ENCODE measurements at regions not wholly inside any gene's neighbourhood (a gene's known extent, or its start where the extent isn't known, plus 50 kb on each side); places are given as distances from the start of the nearest gene placed in this dataset.

DNA sequence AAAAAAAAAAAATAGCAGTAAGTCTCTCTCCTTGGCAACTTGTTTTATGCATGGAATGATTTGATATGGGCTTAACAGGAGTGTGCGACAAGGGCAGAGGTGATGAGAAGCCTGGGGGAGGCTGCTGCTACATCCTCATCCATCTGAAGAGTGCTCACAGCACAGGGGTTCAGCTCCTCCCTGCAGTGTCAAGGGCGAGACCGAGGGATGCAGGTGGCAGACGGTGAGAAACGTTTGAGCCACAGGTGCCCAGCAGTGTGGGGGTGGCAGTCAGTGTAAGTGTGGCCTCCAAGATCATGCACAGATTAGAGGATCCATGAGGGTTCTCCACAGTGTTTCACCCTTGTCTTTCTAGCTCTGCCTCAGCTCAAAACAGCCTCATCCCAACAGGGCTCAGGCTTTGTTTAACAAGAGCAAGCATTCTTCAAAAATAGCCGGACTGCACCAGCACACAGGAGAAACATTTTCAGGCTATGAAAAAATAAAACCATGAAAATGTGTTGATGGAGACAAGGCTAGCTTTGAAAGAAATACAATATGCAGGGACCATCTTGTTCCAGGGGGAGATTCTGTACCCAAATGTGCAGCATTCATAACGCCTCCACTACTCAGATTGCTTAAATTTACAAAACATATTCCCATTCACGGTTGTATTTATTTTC lies 324.5 kb upstream of the MYT1L start (continued):
- TF ChIP-seq, protein P1, sequence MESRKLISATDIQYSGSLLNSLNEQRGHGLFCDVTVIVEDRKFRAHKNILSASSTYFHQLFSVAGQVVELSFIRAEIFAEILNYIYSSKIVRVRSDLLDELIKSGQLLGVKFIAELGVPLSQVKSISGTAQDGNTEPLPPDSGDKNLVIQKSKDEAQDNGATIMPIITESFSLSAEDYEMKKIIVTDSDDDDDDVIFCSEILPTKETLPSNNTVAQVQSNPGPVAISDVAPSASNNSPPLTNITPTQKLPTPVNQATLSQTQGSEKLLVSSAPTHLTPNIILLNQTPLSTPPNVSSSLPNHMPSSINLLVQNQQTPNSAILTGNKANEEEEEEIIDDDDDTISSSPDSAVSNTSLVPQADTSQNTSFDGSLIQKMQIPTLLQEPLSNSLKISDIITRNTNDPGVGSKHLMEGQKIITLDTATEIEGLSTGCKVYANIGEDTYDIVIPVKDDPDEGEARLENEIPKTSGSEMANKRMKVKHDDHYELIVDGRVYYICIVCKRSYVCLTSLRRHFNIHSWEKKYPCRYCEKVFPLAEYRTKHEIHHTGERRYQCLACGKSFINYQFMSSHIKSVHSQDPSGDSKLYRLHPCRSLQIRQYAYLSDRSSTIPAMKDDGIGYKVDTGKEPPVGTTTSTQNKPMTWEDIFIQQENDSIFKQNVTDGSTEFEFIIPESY (IDR thresholded peaks at IDR 0.05; ENCODE audit: extremely low read depth, insufficient replicate concordance, low read length) = no peak

DNA sequence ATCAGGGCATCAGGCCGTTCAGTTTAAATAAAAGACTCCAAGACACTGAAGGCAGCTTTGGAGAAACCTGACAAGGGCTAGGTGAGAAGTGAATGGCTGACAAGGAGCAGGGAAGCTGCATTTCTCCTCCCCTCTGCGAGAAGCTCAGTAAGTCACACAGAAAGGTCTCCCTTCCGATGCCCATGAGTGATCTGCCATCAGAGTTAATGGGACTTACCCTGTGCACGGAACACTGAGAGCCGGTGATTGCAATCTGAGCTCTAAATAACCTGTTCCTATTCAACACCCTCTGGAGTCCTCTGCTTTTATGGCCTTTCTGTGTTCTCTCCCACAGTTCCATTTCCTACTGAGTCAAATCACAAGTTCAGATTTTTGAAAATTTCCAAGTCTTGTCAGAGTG lies 322.2 kb upstream of the MYT1L start:
- no peak for ATAC-seq
- H3K79me2 ChIP-seq (ENCODE audit: insufficient read depth, low read length) = no peaks in the 10 kb centered on the region
- no peaks in the 10 kb centered on the region for H3K4me1 ChIP-seq (ENCODE audit: control insufficient read depth in 1 of 2, insufficient read depth in 2 of 2, low read length in 2 of 2)
- ChIA-PET CTCF (no interaction called here), POLR2A (no interaction called here), RAD21 (ENCODE audit: low non-redundant PET in 1 of 2, low total read pairs in 2 of 2, uncharacterized antibody in 2 of 2, unreplicated experiment in 2 of 2) (no interaction called here)
- no peaks in the 10 kb centered on the region for H3K36me3 ChIP-seq (ENCODE audit: control insufficient read depth in 1 of 2, insufficient read depth in 2 of 2, low read length in 2 of 2)
- intact Hi-C loops (cut with micrococcal nuclease) = no loop called here
- no peak for DNase-seq (ENCODE audit: low read depth, low spot score)
- no peak overlapping the region for H3K4me3 ChIP-seq (replicated peaks in 1 of 2; ENCODE audit: low read depth in 1 of 2, low read length in 2 of 2)
- no peak overlapping the region for H2AFZ ChIP-seq (ENCODE audit: low read depth, low read length, poor library complexity, severe bottlenecking)
- H3K9me3 ChIP-seq (ENCODE audit: control insufficient read depth in 1 of 2, insufficient read depth in 1 of 2, low read depth in 1 of 2, low read length in 2 of 2) = no peaks in the 10 kb centered on the region
- H3K4me2 ChIP-seq (ENCODE audit: low read length) = no peak overlapping the region
- TF ChIP-seq EZH2phosphoT487 (IDR thresholded peaks at IDR 0.05; ENCODE audit: borderline replicate concordance) = no peak
- no peak for TF ChIP-seq ZFX (IDR thresholded peaks at IDR 0.05)
- no peak for TF ChIP-seq POLR2AphosphoS5 (IDR thresholded peaks at IDR 0.05; ENCODE audit: low read depth, low read length)
- TF ChIP-seq RAD21 (IDR thresholded peaks at IDR 0.05; ENCODE audit: low read depth) = no peak
- no peak for TF ChIP-seq ZNF274 (IDR thresholded peaks at IDR 0.05; ENCODE audit: low read depth, low read length)
- TF ChIP-seq POLR2A (IDR thresholded peaks at IDR 0.05; ENCODE audit: borderline replicate concordance, extremely low read depth, insufficient read depth, insufficient read length) = no peak
- TF ChIP-seq JUND (IDR thresholded peaks at IDR 0.05) = no peak
- no peak for TF ChIP-seq TCF7L2 (IDR thresholded peaks at IDR 0.05; ENCODE audit: borderline replicate concordance, extremely low read depth, insufficient read depth, insufficient read length)
- TF ChIP-seq, protein P2, sequence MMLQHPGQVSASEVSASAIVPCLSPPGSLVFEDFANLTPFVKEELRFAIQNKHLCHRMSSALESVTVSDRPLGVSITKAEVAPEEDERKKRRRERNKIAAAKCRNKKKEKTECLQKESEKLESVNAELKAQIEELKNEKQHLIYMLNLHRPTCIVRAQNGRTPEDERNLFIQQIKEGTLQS (IDR thresholded peaks at IDR 0.05) = no peak
- TF ChIP-seq, protein P3, sequence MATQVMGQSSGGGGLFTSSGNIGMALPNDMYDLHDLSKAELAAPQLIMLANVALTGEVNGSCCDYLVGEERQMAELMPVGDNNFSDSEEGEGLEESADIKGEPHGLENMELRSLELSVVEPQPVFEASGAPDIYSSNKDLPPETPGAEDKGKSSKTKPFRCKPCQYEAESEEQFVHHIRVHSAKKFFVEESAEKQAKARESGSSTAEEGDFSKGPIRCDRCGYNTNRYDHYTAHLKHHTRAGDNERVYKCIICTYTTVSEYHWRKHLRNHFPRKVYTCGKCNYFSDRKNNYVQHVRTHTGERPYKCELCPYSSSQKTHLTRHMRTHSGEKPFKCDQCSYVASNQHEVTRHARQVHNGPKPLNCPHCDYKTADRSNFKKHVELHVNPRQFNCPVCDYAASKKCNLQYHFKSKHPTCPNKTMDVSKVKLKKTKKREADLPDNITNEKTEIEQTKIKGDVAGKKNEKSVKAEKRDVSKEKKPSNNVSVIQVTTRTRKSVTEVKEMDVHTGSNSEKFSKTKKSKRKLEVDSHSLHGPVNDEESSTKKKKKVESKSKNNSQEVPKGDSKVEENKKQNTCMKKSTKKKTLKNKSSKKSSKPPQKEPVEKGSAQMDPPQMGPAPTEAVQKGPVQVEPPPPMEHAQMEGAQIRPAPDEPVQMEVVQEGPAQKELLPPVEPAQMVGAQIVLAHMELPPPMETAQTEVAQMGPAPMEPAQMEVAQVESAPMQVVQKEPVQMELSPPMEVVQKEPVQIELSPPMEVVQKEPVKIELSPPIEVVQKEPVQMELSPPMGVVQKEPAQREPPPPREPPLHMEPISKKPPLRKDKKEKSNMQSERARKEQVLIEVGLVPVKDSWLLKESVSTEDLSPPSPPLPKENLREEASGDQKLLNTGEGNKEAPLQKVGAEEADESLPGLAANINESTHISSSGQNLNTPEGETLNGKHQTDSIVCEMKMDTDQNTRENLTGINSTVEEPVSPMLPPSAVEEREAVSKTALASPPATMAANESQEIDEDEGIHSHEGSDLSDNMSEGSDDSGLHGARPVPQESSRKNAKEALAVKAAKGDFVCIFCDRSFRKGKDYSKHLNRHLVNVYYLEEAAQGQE (IDR thresholded peaks at IDR 0.05; ENCODE audit: low read depth) = no peak
- TF ChIP-seq, protein P1 (IDR thresholded peaks at IDR 0.05; ENCODE audit: extremely low read depth, insufficient replicate concordance, low read length) = no peak
- H3K27me3 ChIP-seq (ENCODE audit: insufficient read depth, low read length) = peaks cover 26% of the 10 kb centered on the region; the same call in 1 of the 2 replicates
- no peaks in the 10 kb centered on the region for H4K20me1 ChIP-seq (ENCODE audit: insufficient read depth)
- no peaks in the 10 kb centered on the region for H3K9me2 ChIP-seq (ENCODE audit: insufficient read depth)
- H3K9ac ChIP-seq (ENCODE audit: low read length) = no peak overlapping the region
- H3K27ac ChIP-seq (ENCODE audit: low read depth, low read length) = no peak overlapping the region
- no TSS peak for BruUV-seq (replicated peaks)

Measured in HCT116 (cell line).